ENCODE measurements at regions not wholly inside any gene's neighbourhood (a gene's known extent, or its start where the extent isn't known, plus 50 kb on each side); places are given as distances from the start of the nearest gene placed in this dataset.

GRCh38 chr10:65497837-65498236 lies 1428.0 kb upstream of the LRRTM3 start:
- TF ChIP-seq EZH2 (optimal IDR thresholded peaks at IDR 0.05; ENCODE audit: low read depth, low read length): no peak
- TF ChIP-seq, protein P1, sequence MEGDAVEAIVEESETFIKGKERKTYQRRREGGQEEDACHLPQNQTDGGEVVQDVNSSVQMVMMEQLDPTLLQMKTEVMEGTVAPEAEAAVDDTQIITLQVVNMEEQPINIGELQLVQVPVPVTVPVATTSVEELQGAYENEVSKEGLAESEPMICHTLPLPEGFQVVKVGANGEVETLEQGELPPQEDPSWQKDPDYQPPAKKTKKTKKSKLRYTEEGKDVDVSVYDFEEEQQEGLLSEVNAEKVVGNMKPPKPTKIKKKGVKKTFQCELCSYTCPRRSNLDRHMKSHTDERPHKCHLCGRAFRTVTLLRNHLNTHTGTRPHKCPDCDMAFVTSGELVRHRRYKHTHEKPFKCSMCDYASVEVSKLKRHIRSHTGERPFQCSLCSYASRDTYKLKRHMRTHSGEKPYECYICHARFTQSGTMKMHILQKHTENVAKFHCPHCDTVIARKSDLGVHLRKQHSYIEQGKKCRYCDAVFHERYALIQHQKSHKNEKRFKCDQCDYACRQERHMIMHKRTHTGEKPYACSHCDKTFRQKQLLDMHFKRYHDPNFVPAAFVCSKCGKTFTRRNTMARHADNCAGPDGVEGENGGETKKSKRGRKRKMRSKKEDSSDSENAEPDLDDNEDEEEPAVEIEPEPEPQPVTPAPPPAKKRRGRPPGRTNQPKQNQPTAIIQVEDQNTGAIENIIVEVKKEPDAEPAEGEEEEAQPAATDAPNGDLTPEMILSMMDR (IDR thresholded peaks at IDR 0.05; ENCODE audit: low read length): no peak

Data from MM.1S (cell line).